Caco-2 (cell line): ENCODE measurements at regions not wholly inside any gene's neighbourhood (a gene's known extent, or its start where the extent isn't known, plus 50 kb on each side); places are given as distances from the start of the nearest gene placed in this dataset.

Experiments
- BruUV-seq: library from RNA; stranded (reverse); fragments of 400-500 nt; replicated peaks from 2 replicates; lab custom pipeline; 2021; lab: Mats Ljungman, UMichigan
- CTCF ChIA-PET: fragments of 300-600 bp; sonication (Branson Sonifier 250); formaldehyde crosslinking; loops from one replicate; lab custom pipeline; 2022; ENCODE audit warnings: antibody characterized with exemption; lab: Charles Lee
- POLR2A ChIA-PET: fragments of 300-600 bp; sonication (Branson Sonifier 250); formaldehyde crosslinking; loops from one replicate; lab custom pipeline; 2022; ENCODE audit warnings: antibody characterized with exemption; lab: Charles Lee
- DNase-seq, 2 experiments: peaks; one replicate each; pipeline versions ENCODE4 v3.0.0 to v3.0.0-alpha.2; 2020 to 2022
- H3K27me3 ChIP-seq: replicated peaks from 2 replicates; pipeline ENCODE4 v1.6.0; 2011; ENCODE audit warnings: low read length; ENCODE audit not compliant: control insufficient read depth, insufficient read depth
- H3K36me3 ChIP-seq: 2 replicates; pipeline ENCODE4 v1.5.1; 2011; ENCODE audit warnings: low read length; ENCODE audit not compliant: control insufficient read depth, insufficient read depth
- H3K4me1 ChIP-seq: fragments of 250-450 bp; sonication (Bioruptor Pico); 2 replicates; pipeline ENCODE4 v1.5.1; 2020; ENCODE audit warnings: mild to moderate bottlenecking
- H3K4me3 ChIP-seq: 2 replicates; pipeline ENCODE4 v1.5.1; 2011; ENCODE audit warnings: low read depth, mild to moderate bottlenecking, control low read depth, low read length
- H3K9me3 ChIP-seq: fragments of 250-450 bp; sonication (Bioruptor Pico); 2 replicates; pipeline ENCODE4 v1.5.1; 2020; ENCODE audit warnings: mild to moderate bottlenecking, moderate library complexity
- H3K27ac Mint-ChIP-seq: one replicate; pipeline ENCODE4 v1.8.0; 2022; ENCODE audit warnings: mixed read lengths; ENCODE audit not compliant: unreplicated experiment
- H3K27me3 Mint-ChIP-seq: one replicate; pipeline ENCODE4 v1.8.0; 2022; ENCODE audit warnings: mixed read lengths; ENCODE audit not compliant: insufficient read depth, unreplicated experiment
- H3K36me3 Mint-ChIP-seq: one replicate; pipeline ENCODE4 v1.8.0; 2022; ENCODE audit warnings: mild to moderate bottlenecking, mixed read lengths; ENCODE audit not compliant: insufficient read depth, unreplicated experiment
- H3K4me1 Mint-ChIP-seq: one replicate; pipeline ENCODE4 v1.8.0; 2022; ENCODE audit warnings: low read depth, mixed read lengths; ENCODE audit not compliant: unreplicated experiment
- H3K4me3 Mint-ChIP-seq: one replicate; pipeline ENCODE4 v1.8.0; 2022; ENCODE audit warnings: mild to moderate bottlenecking, moderate library complexity, mixed read lengths; ENCODE audit not compliant: unreplicated experiment
- H3K9me3 Mint-ChIP-seq: one replicate; pipeline ENCODE4 v1.8.0; 2022; ENCODE audit warnings: mixed read lengths; ENCODE audit not compliant: unreplicated experiment
- intact Hi-C: fragments of 100-400 bp; cut with micrococcal nuclease; formaldehyde crosslinking; loops from one replicate; pipeline ENCODE4 v1.10.0; 2022; ENCODE audit not compliant: unreplicated experiment
- TF ChIP-seq, protein P1 (sequence below), 2 experiments: fragments of 200-600 bp in 1 of 2; IDR thresholded peaks; 1 replicate in 1 of 2; 2 replicates in 1 of 2; pipeline versions ENCODE4 v1.5.1 to v1.8.0; 2011 to 2022; ENCODE audit warnings: antibody characterized with exemption in 1 of 2, control low read depth in 1 of 2, inconsistent platforms in 1 of 2, low read depth in 1 of 2, low read length in 1 of 2, mild to moderate bottlenecking in 1 of 2, moderate library complexity in 1 of 2; ENCODE audit not compliant: insufficient read depth in 1 of 2, severe bottlenecking in 1 of 2, unreplicated experiment in 1 of 2

GRCh38 chr2:173753441-173753840, 211.7 kb downstream of the SP3 start:
- no TSS peak for BruUV-seq
- H3K36me3 ChIP-seq = no peaks in the 10 kb centered on the region
- no peak overlapping the region for H3K4me3 ChIP-seq
- POLR2A ChIA-PET = no interaction called here
- CTCF ChIA-PET = no interaction called here
- Mint-ChIP-seq H3K36me3 (no peaks in the 10 kb centered on the region), H3K27me3 (no peaks in the 10 kb centered on the region), H3K9me3 (no peaks in the 10 kb centered on the region), H3K27ac (no peak overlapping the region), H3K4me3 (no peak overlapping the region), H3K4me1 (peaks cover 13% of the 10 kb centered on the region)
- TF ChIP-seq, protein P1, sequence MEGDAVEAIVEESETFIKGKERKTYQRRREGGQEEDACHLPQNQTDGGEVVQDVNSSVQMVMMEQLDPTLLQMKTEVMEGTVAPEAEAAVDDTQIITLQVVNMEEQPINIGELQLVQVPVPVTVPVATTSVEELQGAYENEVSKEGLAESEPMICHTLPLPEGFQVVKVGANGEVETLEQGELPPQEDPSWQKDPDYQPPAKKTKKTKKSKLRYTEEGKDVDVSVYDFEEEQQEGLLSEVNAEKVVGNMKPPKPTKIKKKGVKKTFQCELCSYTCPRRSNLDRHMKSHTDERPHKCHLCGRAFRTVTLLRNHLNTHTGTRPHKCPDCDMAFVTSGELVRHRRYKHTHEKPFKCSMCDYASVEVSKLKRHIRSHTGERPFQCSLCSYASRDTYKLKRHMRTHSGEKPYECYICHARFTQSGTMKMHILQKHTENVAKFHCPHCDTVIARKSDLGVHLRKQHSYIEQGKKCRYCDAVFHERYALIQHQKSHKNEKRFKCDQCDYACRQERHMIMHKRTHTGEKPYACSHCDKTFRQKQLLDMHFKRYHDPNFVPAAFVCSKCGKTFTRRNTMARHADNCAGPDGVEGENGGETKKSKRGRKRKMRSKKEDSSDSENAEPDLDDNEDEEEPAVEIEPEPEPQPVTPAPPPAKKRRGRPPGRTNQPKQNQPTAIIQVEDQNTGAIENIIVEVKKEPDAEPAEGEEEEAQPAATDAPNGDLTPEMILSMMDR (IDR thresholded peaks at IDR 0.05; ENCODE audit: insufficient read depth in 1 of 2, low read depth in 1 of 2, low read length in 1 of 2, severe bottlenecking in 1 of 2, unreplicated experiment in 1 of 2) = no peak
- DNase-seq = no peak
- no peaks in the 10 kb centered on the region for H3K4me1 ChIP-seq
- intact Hi-C loops = loop anchor here (5.0 kb wide), 1 partner anchor 584 kb away; no protein-coding TSS in a partner anchor
- H3K9me3 ChIP-seq = no peaks in the 10 kb centered on the region
- no peaks in the 10 kb centered on the region for H3K27me3 ChIP-seq

DNA sequence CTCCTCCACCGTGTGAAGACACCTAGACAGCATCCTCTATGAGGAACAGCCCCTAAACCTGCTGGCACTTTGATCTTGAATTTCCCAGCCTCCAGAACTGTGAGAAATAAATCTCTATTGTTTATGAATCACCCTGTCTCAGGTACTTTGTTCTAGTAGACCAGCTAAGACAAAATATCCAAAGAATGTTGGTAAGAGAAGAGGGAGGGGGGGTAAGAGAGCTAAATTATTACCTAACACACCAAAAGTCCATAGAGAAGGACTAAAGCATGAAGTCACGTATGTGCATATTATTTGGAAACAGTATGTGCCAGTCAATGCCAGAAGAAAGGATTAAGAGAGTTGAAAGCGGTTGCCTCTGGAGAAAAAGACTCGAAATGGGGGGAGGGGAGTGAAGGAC, 211.0 kb downstream of the SP3 start:
- TF ChIP-seq, protein P1 (IDR thresholded peaks at IDR 0.05; ENCODE audit: insufficient read depth in 1 of 2, low read depth in 1 of 2, low read length in 1 of 2, severe bottlenecking in 1 of 2, unreplicated experiment in 1 of 2) = no peak
- H3K4me1 ChIP-seq = no peaks in the 10 kb centered on the region
- Mint-ChIP-seq H3K9me3 (no peaks in the 10 kb centered on the region), H3K4me1 (peaks cover 13% of the 10 kb centered on the region), H3K36me3 (no peaks in the 10 kb centered on the region), H3K27ac (no peak overlapping the region), H3K4me3 (no peak overlapping the region), H3K27me3 (no peaks in the 10 kb centered on the region)
- no peaks in the 10 kb centered on the region for H3K36me3 ChIP-seq
- H3K4me3 ChIP-seq = no peak overlapping the region
- POLR2A ChIA-PET = no interaction called here
- H3K27me3 ChIP-seq = no peaks in the 10 kb centered on the region
- CTCF ChIA-PET = no interaction called here
- no TSS peak for BruUV-seq
- intact Hi-C loops = loop anchor here (5.0 kb wide), 1 partner anchor 583 kb away; no protein-coding TSS in a partner anchor
- no peak for DNase-seq
- H3K9me3 ChIP-seq = no peaks in the 10 kb centered on the region

- H3K27me3 Mint-ChIP-seq = no peaks in the 10 kb centered on the region
- TF ChIP-seq, protein P1 (IDR thresholded peaks at IDR 0.05; ENCODE audit: insufficient read depth in 1 of 2, low read depth in 1 of 2, low read length in 1 of 2, severe bottlenecking in 1 of 2, unreplicated experiment in 1 of 2) = no peak
- BruUV-seq = no TSS peak
- CTCF ChIA-PET = no interaction called here
- H3K27me3 ChIP-seq = no peaks in the 10 kb centered on the region
- intact Hi-C loops = loop anchor here (5.0 kb wide), 1 partner anchor 582 kb away; no protein-coding TSS in a partner anchor
- no peak overlapping the region for H3K4me3 ChIP-seq
- no peaks in the 10 kb centered on the region for H3K9me3 ChIP-seq
- no peaks in the 10 kb centered on the region for H3K9me3 Mint-ChIP-seq
- H3K27ac Mint-ChIP-seq = no peak overlapping the region
- POLR2A ChIA-PET = interaction anchor here (0.7 kb wide), 1 partner anchor 730 kb away, joined by 5 read pairs; no protein-coding TSS in a partner anchor
- H3K4me1 Mint-ChIP-seq = peaks cover 13% of the 10 kb centered on the region
- no peak for DNase-seq
- no peak overlapping the region for H3K4me3 Mint-ChIP-seq
- H3K36me3 Mint-ChIP-seq = no peaks in the 10 kb centered on the region
- H3K4me1 ChIP-seq = no peaks in the 10 kb centered on the region
- no peaks in the 10 kb centered on the region for H3K36me3 ChIP-seq
Observed at GRCh38 chr2:173754837-173755236, 210.3 kb downstream of the SP3 start.
